ENCODE measurements at regions not wholly inside any gene's neighbourhood (a gene's known extent, or its start where the extent isn't known, plus 50 kb on each side); places are given as distances from the start of the nearest gene placed in this dataset.
A peak's percentile ranks its signal among the peaks of the same experiment; 100 is the strongest.

GRCh38 chr4:28686618-28687017, 1826.0 kb downstream of the STIM2 start:
- no peak for TF ChIP-seq MAX (IDR thresholded peaks at IDR 0.05)
- no peak for TF ChIP-seq POLR2A (IDR thresholded peaks at IDR 0.05; ENCODE audit: low read length)
- TF ChIP-seq USF2 (IDR thresholded peaks at IDR 0.05) = no peak
- 0 out of 3 replicates have a peak, but pooled peaks have one; percentile 8 for TF ChIP-seq CTCF (IDR thresholded peaks at IDR 0.05)
- TF ChIP-seq EP300 (IDR thresholded peaks at IDR 0.05) = no peak
- TF ChIP-seq RNF2 (IDR thresholded peaks at IDR 0.05; ENCODE audit: borderline replicate concordance, low read depth) = no peak
- TF ChIP-seq HDAC2 (IDR thresholded peaks at IDR 0.05) = no peak
- no peak; a peak in 1 of 5 replicates for TF ChIP-seq RAD21 (conservative IDR thresholded peaks at IDR 0.05 in 1 of 2, IDR thresholded peaks at IDR 0.05 in 1 of 2)
- TF ChIP-seq MAZ (IDR thresholded peaks at IDR 0.05; ENCODE audit: borderline replicate concordance, low read depth, low read length) = no peak
- TF ChIP-seq NR3C1 (IDR thresholded peaks at IDR 0.05) = no peak
- no peak for TF ChIP-seq RFX5 (IDR thresholded peaks at IDR 0.05)
- no peak for TF ChIP-seq JUNB (IDR thresholded peaks at IDR 0.05)
- no peak for TF ChIP-seq NFE2L2 (conservative IDR thresholded peaks at IDR 0.05; ENCODE audit: low read length)
